ENCODE measurements at regions not wholly inside any gene's neighbourhood (a gene's known extent, or its start where the extent isn't known, plus 50 kb on each side); places are given as distances from the start of the nearest gene placed in this dataset.

- no peak for TF ChIP-seq POLR2A (IDR thresholded peaks at IDR 0.05)
- TF ChIP-seq, protein P1, sequence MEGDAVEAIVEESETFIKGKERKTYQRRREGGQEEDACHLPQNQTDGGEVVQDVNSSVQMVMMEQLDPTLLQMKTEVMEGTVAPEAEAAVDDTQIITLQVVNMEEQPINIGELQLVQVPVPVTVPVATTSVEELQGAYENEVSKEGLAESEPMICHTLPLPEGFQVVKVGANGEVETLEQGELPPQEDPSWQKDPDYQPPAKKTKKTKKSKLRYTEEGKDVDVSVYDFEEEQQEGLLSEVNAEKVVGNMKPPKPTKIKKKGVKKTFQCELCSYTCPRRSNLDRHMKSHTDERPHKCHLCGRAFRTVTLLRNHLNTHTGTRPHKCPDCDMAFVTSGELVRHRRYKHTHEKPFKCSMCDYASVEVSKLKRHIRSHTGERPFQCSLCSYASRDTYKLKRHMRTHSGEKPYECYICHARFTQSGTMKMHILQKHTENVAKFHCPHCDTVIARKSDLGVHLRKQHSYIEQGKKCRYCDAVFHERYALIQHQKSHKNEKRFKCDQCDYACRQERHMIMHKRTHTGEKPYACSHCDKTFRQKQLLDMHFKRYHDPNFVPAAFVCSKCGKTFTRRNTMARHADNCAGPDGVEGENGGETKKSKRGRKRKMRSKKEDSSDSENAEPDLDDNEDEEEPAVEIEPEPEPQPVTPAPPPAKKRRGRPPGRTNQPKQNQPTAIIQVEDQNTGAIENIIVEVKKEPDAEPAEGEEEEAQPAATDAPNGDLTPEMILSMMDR (IDR thresholded peaks at IDR 0.05) = no peak
Observed at GRCh38 chr16:35741546-35741945, 2282.1 kb downstream of the TP53TG3F start.
